22Rv1 (cell line): ENCODE measurements at regions not wholly inside any gene's neighbourhood (a gene's known extent, or its start where the extent isn't known, plus 50 kb on each side); places are given as distances from the start of the nearest gene placed in this dataset.

Source experiments
- CTCF ChIP-seq: fragments of 450-650 bp; IDR thresholded peaks from 2 replicates; pipeline ENCODE4 v1.5.1; 2017; ENCODE audit warnings: mild to moderate bottlenecking
- ZFX ChIP-seq: fragments of 450-650 bp; IDR thresholded peaks from 2 replicates; pipeline ENCODE4 v1.6.1; 2017; ENCODE audit warnings: antibody characterized with exemption, borderline replicate concordance

- TF ChIP-seq CTCF (no peak), ZFX (no peak)
Measured at GRCh38 chr9:118401546-118401945, 697.3 kb downstream of the TLR4 start.
